Keratinocyte (primary cell): ENCODE measurements at regions not wholly inside any gene's neighbourhood (a gene's known extent, or its start where the extent isn't known, plus 50 kb on each side); places are given as distances from the start of the nearest gene placed in this dataset.
"Not testable (repeated sequence)": the region's sequence is repeated elsewhere in the genome, so short reads cannot be mapped to it uniquely, and the experiment has no call there.

Experiments
- DNase-seq: peaks from one replicate; pipeline ENCODE4 v3.0.0-alpha.2; 2011; ENCODE audit warnings: low read depth, missing footprints, low spot score
- FAIRE-seq: peaks from 2 replicates; lab custom pipeline; 2011; peaks lifted over from hg19 to GRCh38; lab: Jason Lieb, UNC
- H2AFZ ChIP-seq: 2 replicates; pipeline ENCODE4 v1.6.0; 2012; ENCODE audit warnings: low read length, control low read depth, inconsistent platforms; ENCODE audit not compliant: control insufficient read depth
- H3K27ac ChIP-seq: 2 replicates; pipeline ENCODE4 v1.5.1; 2011; ENCODE audit warnings: low read length; ENCODE audit not compliant: control insufficient read depth, insufficient read depth
- H3K27me3 ChIP-seq: 3 replicates; pipeline ENCODE4 v1.6.0; 2011; ENCODE audit warnings: low read length; ENCODE audit not compliant: control insufficient read depth, insufficient read depth; ENCODE audit errors: extremely low read depth
- H3K36me3 ChIP-seq, 2 experiments: 2 replicates in 1 of 2; 3 replicates in 1 of 2; pipeline ENCODE4 v1.5.1; 2011; ENCODE audit warnings: low read length in 2 of 2, mild to moderate bottlenecking in 1 of 2; ENCODE audit not compliant: control insufficient read depth in 2 of 2, insufficient read depth in 2 of 2; ENCODE audit errors: extremely low read depth in 1 of 2
- H3K4me1 ChIP-seq: 3 replicates; pipeline ENCODE4 v1.5.1; 2011; ENCODE audit warnings: low read length; ENCODE audit not compliant: control insufficient read depth, insufficient read depth; ENCODE audit errors: extremely low read depth
- H3K4me2 ChIP-seq: 3 replicates; pipeline ENCODE4 v1.6.0; 2011; ENCODE audit warnings: low read depth, low read length; ENCODE audit not compliant: control insufficient read depth, insufficient read depth; ENCODE audit errors: extremely low read depth
- H3K4me3 ChIP-seq, 3 experiments: fragments of 200-600 bp in 1 of 3; sonication (generic) in 1 of 3; 2 replicates in 2 of 3; 3 replicates in 1 of 3; pipeline ENCODE4 v1.5.1; 2011 to 2016; ENCODE audit warnings: low read length in 3 of 3, mild to moderate bottlenecking in 3 of 3, control low read depth in 2 of 3, inconsistent platforms in 1 of 3, low read depth in 1 of 3, mixed read lengths in 1 of 3, mixed run types in 1 of 3, moderate library complexity in 1 of 3; ENCODE audit not compliant: control insufficient read depth in 2 of 3, insufficient read depth in 2 of 3; ENCODE audit errors: extremely low read depth in 1 of 3
- H3K79me2 ChIP-seq: 2 replicates; pipeline ENCODE4 v1.6.0; 2012; ENCODE audit warnings: low read length; ENCODE audit not compliant: control insufficient read depth, insufficient read depth
- H3K9ac ChIP-seq: 3 replicates; pipeline ENCODE4 v1.6.0; 2011; ENCODE audit warnings: low read length; ENCODE audit not compliant: control insufficient read depth, insufficient read depth; ENCODE audit errors: extremely low read depth
- H3K9me1 ChIP-seq: 3 replicates; pipeline ENCODE4 v1.6.0; 2011; ENCODE audit warnings: low read length; ENCODE audit not compliant: control insufficient read depth, insufficient read depth; ENCODE audit errors: extremely low read depth
- H3K9me3 ChIP-seq: 2 replicates; pipeline ENCODE4 v1.5.1; 2012; ENCODE audit warnings: low read depth, low read length; ENCODE audit not compliant: control insufficient read depth
- H4K20me1 ChIP-seq: 3 replicates; pipeline ENCODE4 v1.6.0; 2011; ENCODE audit warnings: low read length; ENCODE audit not compliant: control insufficient read depth, insufficient read depth; ENCODE audit errors: extremely low read depth
- EZH2 ChIP-seq: IDR thresholded peaks from one replicate; pipeline ENCODE4 v1.6.1; 2012; ENCODE audit warnings: inconsistent platforms, mild to moderate bottlenecking, low read length, moderate library complexity
- dilution Hi-C: fragments of 300-500 bp; cut with MboI; formaldehyde crosslinking; loops from one replicate; pipeline ENCODE4 v1.7.0; 2020; ENCODE audit warnings: low sequenced_read_pairs; ENCODE audit not compliant: extremely low pct_ligation_motif_present
- TF ChIP-seq, protein P1 (sequence below), 3 experiments: IDR thresholded peaks in 1 of 3; conservative IDR thresholded peaks in 1 of 3; optimal IDR thresholded peaks in 1 of 3; 2 replicates in 2 of 3; 3 replicates in 1 of 3; pipeline versions ENCODE3 to v1.5.1; 2011; ENCODE audit warnings: low read length in 3 of 3, mild to moderate bottlenecking in 3 of 3, moderate library complexity in 2 of 3, control low read depth in 1 of 3, inconsistent platforms in 1 of 3; ENCODE audit not compliant: insufficient read depth in 2 of 3; ENCODE audit errors: extremely low read depth in 1 of 3

DNA sequence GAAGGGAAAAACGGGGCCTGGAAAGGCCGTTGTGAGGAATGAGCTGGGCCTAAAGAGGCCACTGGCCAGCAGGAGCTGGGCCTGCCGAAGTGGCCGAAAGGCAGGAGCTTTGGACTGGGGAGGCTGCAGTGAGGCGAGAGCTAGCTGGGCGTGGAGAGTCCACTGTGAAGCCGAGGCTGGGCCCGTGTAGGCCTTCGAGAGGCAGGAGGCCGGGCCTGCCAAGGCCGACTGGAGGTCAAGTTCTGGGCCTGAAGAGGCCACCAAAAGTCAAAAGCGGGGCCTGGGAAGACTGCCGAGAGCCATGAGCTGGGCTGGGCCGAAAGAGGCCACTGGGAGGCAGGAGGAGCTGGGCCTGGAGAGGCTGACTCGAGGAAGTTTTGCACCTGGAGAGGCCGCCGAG, 69.6 kb upstream of the COBL start:
- DNase-seq, H2AFZ ChIP-seq, H3K4me3 ChIP-seq, FAIRE-seq, H3K36me3 ChIP-seq, H3K79me2 ChIP-seq, H3K9ac ChIP-seq, dilution Hi-C loops, H3K27ac ChIP-seq, H4K20me1 ChIP-seq, H3K4me1 ChIP-seq, H3K27me3 ChIP-seq, H3K4me2 ChIP-seq, H3K9me3 ChIP-seq, H3K9me1 ChIP-seq: not testable (repeated sequence)

DNA sequence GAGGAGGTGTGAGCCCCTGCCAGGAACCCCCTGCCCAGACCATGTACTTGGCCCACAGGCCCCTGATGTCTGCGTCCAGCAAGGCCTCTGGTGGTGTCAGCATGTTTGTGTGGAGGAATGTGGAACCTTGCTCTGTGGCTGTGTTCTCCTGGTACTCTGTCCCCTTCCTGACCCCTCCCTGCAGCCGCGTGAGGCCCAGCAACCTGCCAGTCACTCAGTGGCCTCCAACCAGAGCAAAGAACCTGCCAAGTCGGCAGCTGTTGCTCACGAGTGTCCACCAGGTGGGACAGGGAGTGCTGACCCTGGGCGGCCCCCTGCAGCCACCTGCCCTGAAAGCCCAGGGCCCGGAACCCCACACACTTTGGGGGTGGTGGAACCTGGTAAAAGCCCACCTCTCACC, 65.6 kb upstream of the COBL start:
- H3K27ac ChIP-seq, H3K4me3 ChIP-seq, FAIRE-seq, H3K9me1 ChIP-seq, H3K36me3 ChIP-seq, H3K79me2 ChIP-seq, H3K27me3 ChIP-seq, H3K4me2 ChIP-seq, H3K9ac ChIP-seq, H3K9me3 ChIP-seq, H4K20me1 ChIP-seq, H3K4me1 ChIP-seq, dilution Hi-C loops, DNase-seq, H2AFZ ChIP-seq: not testable (repeated sequence)

DNA sequence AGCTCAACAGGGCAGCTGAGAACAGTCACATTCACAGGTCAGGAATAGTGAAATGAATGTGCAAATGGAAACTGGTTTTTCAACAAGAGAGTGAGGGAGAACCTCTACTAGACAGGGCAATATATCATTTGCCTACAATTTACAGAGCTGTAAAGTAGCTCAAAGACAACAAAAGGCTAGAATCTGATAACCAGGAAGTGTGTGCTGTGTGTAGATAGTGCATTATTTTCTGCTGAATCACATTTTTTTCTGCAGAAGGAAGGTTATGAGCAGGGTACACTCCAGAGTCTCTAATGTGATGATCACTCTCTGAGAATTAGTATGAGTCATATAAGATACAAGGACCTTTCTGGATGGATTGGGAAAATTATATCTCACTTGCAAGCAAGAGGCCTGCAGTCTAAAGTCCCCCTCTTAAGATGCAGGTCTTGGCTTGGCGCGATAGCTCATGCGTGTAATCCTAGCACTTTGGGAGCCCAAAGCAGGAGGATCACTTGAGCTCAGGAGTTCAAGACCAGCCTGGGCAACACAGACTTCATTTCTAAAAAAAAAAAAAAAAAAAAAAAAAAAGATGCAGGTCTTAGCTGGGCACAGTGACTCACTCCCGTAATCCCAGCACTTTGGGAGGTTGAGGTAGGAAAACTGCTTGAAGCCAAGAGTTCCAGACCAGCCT, 59.9 kb upstream of the COBL start:
- H4K20me1 ChIP-seq, result no peaks in the 10 kb centered on the region
- dilution Hi-C loops, result no loop called here
- no peak overlapping the region for H2AFZ ChIP-seq
- H3K36me3 ChIP-seq, result no peaks in the 10 kb centered on the region
- H3K4me3 ChIP-seq, result no peak overlapping the region
- no peaks in the 10 kb centered on the region for H3K9me3 ChIP-seq
- no peak overlapping the region for H3K4me2 ChIP-seq
- no peak overlapping the region for H3K9ac ChIP-seq
- H3K4me1 ChIP-seq, result peaks cover 11% of the 10 kb centered on the region
- no peak overlapping the region for H3K27ac ChIP-seq
- H3K79me2 ChIP-seq, result no peaks in the 10 kb centered on the region
- no peaks in the 10 kb centered on the region for H3K9me1 ChIP-seq
- H3K27me3 ChIP-seq, result no peaks in the 10 kb centered on the region
- no peak for TF ChIP-seq EZH2
- TF ChIP-seq, protein P1, sequence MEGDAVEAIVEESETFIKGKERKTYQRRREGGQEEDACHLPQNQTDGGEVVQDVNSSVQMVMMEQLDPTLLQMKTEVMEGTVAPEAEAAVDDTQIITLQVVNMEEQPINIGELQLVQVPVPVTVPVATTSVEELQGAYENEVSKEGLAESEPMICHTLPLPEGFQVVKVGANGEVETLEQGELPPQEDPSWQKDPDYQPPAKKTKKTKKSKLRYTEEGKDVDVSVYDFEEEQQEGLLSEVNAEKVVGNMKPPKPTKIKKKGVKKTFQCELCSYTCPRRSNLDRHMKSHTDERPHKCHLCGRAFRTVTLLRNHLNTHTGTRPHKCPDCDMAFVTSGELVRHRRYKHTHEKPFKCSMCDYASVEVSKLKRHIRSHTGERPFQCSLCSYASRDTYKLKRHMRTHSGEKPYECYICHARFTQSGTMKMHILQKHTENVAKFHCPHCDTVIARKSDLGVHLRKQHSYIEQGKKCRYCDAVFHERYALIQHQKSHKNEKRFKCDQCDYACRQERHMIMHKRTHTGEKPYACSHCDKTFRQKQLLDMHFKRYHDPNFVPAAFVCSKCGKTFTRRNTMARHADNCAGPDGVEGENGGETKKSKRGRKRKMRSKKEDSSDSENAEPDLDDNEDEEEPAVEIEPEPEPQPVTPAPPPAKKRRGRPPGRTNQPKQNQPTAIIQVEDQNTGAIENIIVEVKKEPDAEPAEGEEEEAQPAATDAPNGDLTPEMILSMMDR (optimal IDR thresholded peaks at IDR 0.05 in 1 of 3, IDR thresholded peaks at IDR 0.05 in 1 of 3, conservative IDR thresholded peaks at IDR 0.05 in 1 of 3; ENCODE audit: extremely low read depth in 1 of 3, insufficient read depth in 2 of 3, low read length in 3 of 3), result no peak
- FAIRE-seq, result peak; percentile 60
- DNase-seq, result peak; percentile 61
